MM.1S (cell line): ENCODE measurements at regions not wholly inside any gene's neighbourhood (a gene's known extent, or its start where the extent isn't known, plus 50 kb on each side); places are given as distances from the start of the nearest gene placed in this dataset.

Experiments used
- DNase-seq: peaks from one replicate; pipeline ENCODE4 v3.0.0-alpha.2; 2015
- H2AFZ ChIP-seq: fragments of 300-600 bp; sonication (generic); 2 replicates; pipeline ENCODE4 v1.6.0; 2016; ENCODE audit warnings: antibody characterized with exemption, low read length
- H3F3A ChIP-seq: fragments of 300-600 bp; sonication (generic); 2 replicates; pipeline ENCODE4 v1.6.1; 2016; ENCODE audit warnings: mild to moderate bottlenecking, antibody characterized with exemption, low read length, moderate library complexity, mixed read lengths; ENCODE audit not compliant: insufficient read depth
- H3K27ac ChIP-seq: fragments of 300-600 bp; sonication (generic); 2 replicates; pipeline ENCODE4 v1.5.1; 2016; ENCODE audit warnings: mild to moderate bottlenecking, low read length
- H3K27me3 ChIP-seq: fragments of 300-600 bp; sonication (generic); replicated peaks from 2 replicates; pipeline ENCODE4 v1.6.0; 2016; ENCODE audit warnings: low read length; ENCODE audit not compliant: insufficient read depth
- H3K36me3 ChIP-seq: fragments of 300-600 bp; sonication (generic); replicated peaks from 2 replicates; pipeline ENCODE4 v1.6.1; 2016; ENCODE audit warnings: mild to moderate bottlenecking, low read length, mixed read lengths; ENCODE audit not compliant: insufficient read depth
- H3K4me1 ChIP-seq: fragments of 300-600 bp; sonication (generic); 2 replicates; pipeline ENCODE4 v1.6.1; 2016; ENCODE audit warnings: low read length, mixed read lengths
- H3K4me2 ChIP-seq: fragments of 300-600 bp; sonication (generic); 2 replicates; pipeline ENCODE4 v1.6.0; 2016; ENCODE audit warnings: low read depth, low read length
- H3K4me3 ChIP-seq: fragments of 300-600 bp; sonication (generic); 2 replicates; pipeline ENCODE4 v1.5.1; 2016; ENCODE audit warnings: low read length, mixed read lengths
- H3K79me2 ChIP-seq: fragments of 300-600 bp; sonication (generic); 2 replicates; pipeline ENCODE4 v1.6.1; 2016; ENCODE audit warnings: mixed run types, low read length, mixed read lengths
- H3K9ac ChIP-seq: fragments of 300-600 bp; sonication (generic); 2 replicates; pipeline ENCODE4 v1.6.1; 2016; ENCODE audit warnings: low read length, mixed read lengths
- H3K9me2 ChIP-seq: fragments of 300-600 bp; sonication (generic); replicated peaks from 2 replicates; pipeline ENCODE4 v1.6.1; 2016; ENCODE audit warnings: mild to moderate bottlenecking, low read length, mixed read lengths; ENCODE audit not compliant: insufficient read depth
- H3K9me3 ChIP-seq: fragments of 300-600 bp; sonication (generic); replicated peaks from 2 replicates; pipeline ENCODE4 v1.6.1; 2016; ENCODE audit warnings: mild to moderate bottlenecking, low read length, mixed read lengths; ENCODE audit not compliant: insufficient read depth
- H4K20me1 ChIP-seq: fragments of 300-600 bp; sonication (generic); 2 replicates; pipeline ENCODE4 v1.6.1; 2016; ENCODE audit warnings: mild to moderate bottlenecking, low read length, moderate library complexity, mixed read lengths; ENCODE audit not compliant: insufficient read depth
- EZH2 ChIP-seq: fragments of 300-600 bp; sonication (generic); optimal IDR thresholded peaks from 2 replicates; pipeline ENCODE3; 2017; ENCODE audit warnings: low read depth, mild to moderate bottlenecking, antibody characterized with exemption, low read length, mixed read lengths
- EZH2phosphoT487 ChIP-seq: fragments of 300-600 bp; sonication (generic); IDR thresholded peaks from 2 replicates; pipeline ENCODE4 v1.6.1; 2018; ENCODE audit warnings: antibody characterized with exemption, low read length
- TF ChIP-seq, protein P1 (sequence below): fragments of 300-600 bp; sonication (generic); IDR thresholded peaks from 2 replicates; pipeline ENCODE4 v1.5.1; 2016; ENCODE audit warnings: antibody characterized with exemption, low read length, mixed read lengths

DNA sequence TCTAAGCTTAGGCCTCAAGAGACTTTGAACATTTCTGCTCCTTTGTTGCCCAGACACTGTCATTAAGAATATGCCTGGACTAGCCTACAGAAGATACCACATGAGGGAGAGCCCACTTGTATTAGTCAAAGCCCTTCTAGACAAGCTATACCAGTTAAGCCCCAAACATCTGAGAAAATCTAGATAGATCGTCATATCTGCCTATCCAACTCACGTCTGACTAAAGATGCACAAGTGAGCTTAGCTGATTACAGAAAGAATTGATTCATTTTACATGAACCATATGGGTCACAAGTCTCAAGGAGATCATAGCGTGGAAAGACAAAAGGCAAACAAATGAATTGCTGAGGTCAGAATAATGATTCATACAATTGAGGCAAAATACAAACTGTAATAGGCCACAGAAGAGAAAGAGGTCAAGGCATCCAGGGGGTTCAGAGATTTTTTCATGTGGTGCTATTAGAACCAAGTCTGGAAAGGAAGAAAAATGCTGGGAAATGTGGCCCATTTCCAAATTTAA, 1155.5 kb upstream of the TENM4 start:
- no peak overlapping the region for H3K9ac ChIP-seq
- H3F3A ChIP-seq, result no peaks in the 10 kb centered on the region
- H4K20me1 ChIP-seq, result no peaks in the 10 kb centered on the region
- H3K79me2 ChIP-seq, result no peaks in the 10 kb centered on the region
- H3K9me3 ChIP-seq, result no peaks in the 10 kb centered on the region
- H2AFZ ChIP-seq, result no peak overlapping the region
- no peak overlapping the region for H3K4me2 ChIP-seq
- no peaks in the 10 kb centered on the region for H3K36me3 ChIP-seq
- no peaks in the 10 kb centered on the region for H3K4me1 ChIP-seq
- TF ChIP-seq, protein P1, sequence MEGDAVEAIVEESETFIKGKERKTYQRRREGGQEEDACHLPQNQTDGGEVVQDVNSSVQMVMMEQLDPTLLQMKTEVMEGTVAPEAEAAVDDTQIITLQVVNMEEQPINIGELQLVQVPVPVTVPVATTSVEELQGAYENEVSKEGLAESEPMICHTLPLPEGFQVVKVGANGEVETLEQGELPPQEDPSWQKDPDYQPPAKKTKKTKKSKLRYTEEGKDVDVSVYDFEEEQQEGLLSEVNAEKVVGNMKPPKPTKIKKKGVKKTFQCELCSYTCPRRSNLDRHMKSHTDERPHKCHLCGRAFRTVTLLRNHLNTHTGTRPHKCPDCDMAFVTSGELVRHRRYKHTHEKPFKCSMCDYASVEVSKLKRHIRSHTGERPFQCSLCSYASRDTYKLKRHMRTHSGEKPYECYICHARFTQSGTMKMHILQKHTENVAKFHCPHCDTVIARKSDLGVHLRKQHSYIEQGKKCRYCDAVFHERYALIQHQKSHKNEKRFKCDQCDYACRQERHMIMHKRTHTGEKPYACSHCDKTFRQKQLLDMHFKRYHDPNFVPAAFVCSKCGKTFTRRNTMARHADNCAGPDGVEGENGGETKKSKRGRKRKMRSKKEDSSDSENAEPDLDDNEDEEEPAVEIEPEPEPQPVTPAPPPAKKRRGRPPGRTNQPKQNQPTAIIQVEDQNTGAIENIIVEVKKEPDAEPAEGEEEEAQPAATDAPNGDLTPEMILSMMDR, result no peak
- TF ChIP-seq EZH2phosphoT487 (no peak), EZH2 (no peak)
- DNase-seq, result no peak
- no peak overlapping the region for H3K27ac ChIP-seq
- H3K9me2 ChIP-seq, result no peaks in the 10 kb centered on the region
- H3K4me3 ChIP-seq, result no peak overlapping the region
- H3K27me3 ChIP-seq, result no peaks in the 10 kb centered on the region

DNA sequence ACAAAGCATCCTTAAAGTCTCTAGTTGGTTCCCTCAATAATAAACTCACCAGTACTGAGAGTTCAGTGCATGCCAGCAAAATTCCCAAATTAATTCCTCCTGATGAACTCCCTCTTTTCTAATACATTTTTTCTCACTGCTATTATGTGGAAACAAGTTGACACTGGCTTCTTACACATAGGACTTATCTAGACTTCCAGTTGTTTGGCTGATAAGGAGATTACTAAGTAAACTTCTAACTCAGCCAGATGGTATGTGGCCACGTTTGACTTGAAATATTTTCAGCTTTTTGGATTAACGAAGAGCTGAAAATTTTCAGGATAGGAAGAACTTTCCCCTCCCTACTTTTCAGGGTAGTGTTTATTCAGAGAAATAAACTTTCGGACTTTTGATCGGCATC, 1154.2 kb upstream of the TENM4 start:
- Histone ChIP-seq H3K9ac (no peak overlapping the region), H3K4me3 (no peak overlapping the region), H3K27ac (no peak overlapping the region), H3K79me2 (no peaks in the 10 kb centered on the region), H3K27me3 (no peaks in the 10 kb centered on the region), H3K4me2 (no peak overlapping the region), H4K20me1 (no peaks in the 10 kb centered on the region), H3K36me3 (no peaks in the 10 kb centered on the region), H2AFZ (no peak overlapping the region), H3K9me3 (no peaks in the 10 kb centered on the region), H3K4me1 (no peaks in the 10 kb centered on the region), H3K9me2 (no peaks in the 10 kb centered on the region), H3F3A (no peaks in the 10 kb centered on the region)
- TF ChIP-seq, protein P1, result no peak
- TF ChIP-seq EZH2, result no peak
- DNase-seq, result no peak

DNA sequence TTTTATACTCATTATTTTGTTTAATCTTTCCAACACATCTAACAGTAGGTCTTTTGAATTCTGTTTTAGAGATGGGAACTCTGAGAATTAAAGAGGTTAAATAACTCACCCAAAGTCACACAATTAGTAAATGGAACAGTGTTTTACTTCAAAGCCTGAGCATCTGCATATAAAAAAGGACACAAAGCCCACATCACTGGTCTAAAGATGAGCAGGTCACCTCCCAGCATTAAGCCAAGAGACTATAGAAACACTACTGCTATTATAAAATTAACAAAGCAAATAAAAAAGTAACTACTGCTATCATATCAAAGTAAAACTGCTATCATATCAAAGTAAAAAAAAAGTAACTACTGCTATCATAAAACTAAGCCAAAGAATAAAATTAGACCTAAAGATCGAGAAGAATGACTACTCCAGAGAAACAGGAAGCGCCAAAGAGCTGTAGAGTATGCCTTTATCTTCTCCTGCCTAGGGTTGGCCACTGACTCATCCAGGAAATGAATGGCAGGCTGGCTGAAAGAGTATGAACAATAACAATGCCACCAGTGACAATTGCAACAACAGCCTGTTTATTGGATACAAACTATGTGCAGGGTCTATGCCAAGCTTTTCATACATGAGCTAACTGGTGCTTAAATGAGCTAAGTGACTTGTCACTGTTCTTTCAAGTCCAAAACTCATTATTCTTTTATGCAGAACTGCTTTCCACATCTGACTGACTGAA, 1153.0 kb upstream of the TENM4 start:
- Histone ChIP-seq H3K9me3 (no peaks in the 10 kb centered on the region), H3F3A (no peaks in the 10 kb centered on the region), H3K9me2 (no peaks in the 10 kb centered on the region), H3K4me2 (no peak overlapping the region), H3K4me3 (no peak overlapping the region), H4K20me1 (no peaks in the 10 kb centered on the region), H2AFZ (no peak overlapping the region), H3K4me1 (no peaks in the 10 kb centered on the region), H3K36me3 (no peaks in the 10 kb centered on the region), H3K27me3 (no peaks in the 10 kb centered on the region), H3K79me2 (no peaks in the 10 kb centered on the region), H3K9ac (no peak overlapping the region), H3K27ac (no peak overlapping the region)
- no peak for DNase-seq
- TF ChIP-seq EZH2 (no peak), EZH2phosphoT487 (no peak)
- TF ChIP-seq, protein P1, result no peak
